ENCODE measurements at regions not wholly inside any gene's neighbourhood (a gene's known extent, or its start where the extent isn't known, plus 50 kb on each side); places are given as distances from the start of the nearest gene placed in this dataset.

GRCh38 chr12:92634730-92635129 is 68.1 kb upstream of the PLEKHG7 start:
- no peak overlapping the region for H3K4me3 ChIP-seq (replicated peaks; ENCODE audit: low read depth, low read length)
- no peak for DNase-seq (ENCODE audit: extremely low read depth, low read depth)
- no peak for TF ChIP-seq CTCF (IDR thresholded peaks at IDR 0.05; ENCODE audit: low read depth, low read length, missing control alignments)

GRCh38 chr12:92634202-92634601 is 68.6 kb upstream of the PLEKHG7 start:
- no peak for DNase-seq (ENCODE audit: extremely low read depth, low read depth)
- no peak overlapping the region for H3K4me3 ChIP-seq (replicated peaks; ENCODE audit: low read depth, low read length)
- TF ChIP-seq CTCF (IDR thresholded peaks at IDR 0.05; ENCODE audit: low read depth, low read length, missing control alignments): no peak

- DNase-seq (ENCODE audit: extremely low read depth, low read depth): no peak
- H3K4me3 ChIP-seq (replicated peaks; ENCODE audit: low read depth, low read length): no peak overlapping the region
- TF ChIP-seq CTCF (IDR thresholded peaks at IDR 0.05; ENCODE audit: low read depth, low read length, missing control alignments): no peak
Observed at GRCh38 chr12:92630968-92631367, 71.8 kb upstream of the PLEKHG7 start.

GRCh38 chr12:92629349-92630065 is 73.3 kb upstream of the PLEKHG7 start:
- no peak for TF ChIP-seq CTCF (IDR thresholded peaks at IDR 0.05; ENCODE audit: low read depth, low read length, missing control alignments)
- no peak overlapping the region for H3K4me3 ChIP-seq (replicated peaks; ENCODE audit: low read depth, low read length)
- no peak for DNase-seq (ENCODE audit: extremely low read depth, low read depth)

GRCh38 chr12:92628476-92628875 is 74.3 kb upstream of the PLEKHG7 start:
- no peak overlapping the region for H3K4me3 ChIP-seq (replicated peaks; ENCODE audit: low read depth, low read length)
- no peak for TF ChIP-seq CTCF (IDR thresholded peaks at IDR 0.05; ENCODE audit: low read depth, low read length, missing control alignments)
- DNase-seq (ENCODE audit: extremely low read depth, low read depth): no peak

- no peak for TF ChIP-seq CTCF (IDR thresholded peaks at IDR 0.05; ENCODE audit: low read depth, low read length, missing control alignments)
- H3K4me3 ChIP-seq (replicated peaks; ENCODE audit: low read depth, low read length): no peak overlapping the region
- DNase-seq (ENCODE audit: extremely low read depth, low read depth): no peak
Observed at GRCh38 chr12:92627511-92627910, 75.3 kb upstream of the PLEKHG7 start.
